ENCODE measurements at regions not wholly inside any gene's neighbourhood (a gene's known extent, or its start where the extent isn't known, plus 50 kb on each side); places are given as distances from the start of the nearest gene placed in this dataset.

DNA sequence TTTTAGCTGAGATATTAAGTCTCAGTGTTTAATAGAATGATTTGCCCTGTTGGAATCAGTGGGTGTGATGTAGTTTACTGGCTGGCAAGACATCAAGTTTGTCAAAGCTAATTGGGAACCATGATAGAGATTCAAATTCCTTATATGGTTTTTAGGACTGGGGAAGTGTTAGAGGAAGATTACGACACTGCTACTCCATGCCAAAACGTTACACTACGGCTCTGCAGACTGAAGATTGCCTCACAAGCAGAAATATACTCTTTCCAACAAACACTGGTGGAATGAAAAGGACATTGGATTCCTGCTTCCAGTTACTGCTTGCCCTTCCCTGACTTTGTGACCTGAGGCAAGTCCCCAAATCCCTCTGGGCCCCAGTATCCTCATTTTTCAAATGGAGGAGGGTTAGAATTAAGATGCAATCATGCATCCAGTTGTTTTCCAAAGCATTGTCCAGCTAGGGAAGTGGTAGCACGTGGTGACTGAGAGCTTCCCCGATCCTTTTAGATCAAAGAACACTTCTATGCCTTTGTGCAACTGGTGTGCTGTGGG lies 147.6 kb downstream of the CDC42EP3 start:
- TF ChIP-seq, protein P1, sequence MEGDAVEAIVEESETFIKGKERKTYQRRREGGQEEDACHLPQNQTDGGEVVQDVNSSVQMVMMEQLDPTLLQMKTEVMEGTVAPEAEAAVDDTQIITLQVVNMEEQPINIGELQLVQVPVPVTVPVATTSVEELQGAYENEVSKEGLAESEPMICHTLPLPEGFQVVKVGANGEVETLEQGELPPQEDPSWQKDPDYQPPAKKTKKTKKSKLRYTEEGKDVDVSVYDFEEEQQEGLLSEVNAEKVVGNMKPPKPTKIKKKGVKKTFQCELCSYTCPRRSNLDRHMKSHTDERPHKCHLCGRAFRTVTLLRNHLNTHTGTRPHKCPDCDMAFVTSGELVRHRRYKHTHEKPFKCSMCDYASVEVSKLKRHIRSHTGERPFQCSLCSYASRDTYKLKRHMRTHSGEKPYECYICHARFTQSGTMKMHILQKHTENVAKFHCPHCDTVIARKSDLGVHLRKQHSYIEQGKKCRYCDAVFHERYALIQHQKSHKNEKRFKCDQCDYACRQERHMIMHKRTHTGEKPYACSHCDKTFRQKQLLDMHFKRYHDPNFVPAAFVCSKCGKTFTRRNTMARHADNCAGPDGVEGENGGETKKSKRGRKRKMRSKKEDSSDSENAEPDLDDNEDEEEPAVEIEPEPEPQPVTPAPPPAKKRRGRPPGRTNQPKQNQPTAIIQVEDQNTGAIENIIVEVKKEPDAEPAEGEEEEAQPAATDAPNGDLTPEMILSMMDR (conservative IDR thresholded peaks at IDR 0.05; ENCODE audit: low read depth, low read length) = no peak
- TF ChIP-seq EZH2 (IDR thresholded peaks at IDR 0.05; ENCODE audit: low read length, unreplicated experiment) (no peak), EZH2phosphoT487 (IDR thresholded peaks at IDR 0.05; ENCODE audit: borderline replicate concordance, low read length) (no peak)
